ENCODE measurements at regions not wholly inside any gene's neighbourhood (a gene's known extent, or its start where the extent isn't known, plus 50 kb on each side); places are given as distances from the start of the nearest gene placed in this dataset.

GRCh38 chr2:219998107-219998506 lies 370.7 kb downstream of the SLC4A3 start:
- Mint-ChIP-seq H3K9me3 (no peaks in the 10 kb centered on the region), H3K27ac (no peak overlapping the region), H3K36me3 (no peaks in the 10 kb centered on the region), H3K27me3 (no peaks in the 10 kb centered on the region), H3K4me3 (no peak overlapping the region), H3K4me1 (no peaks in the 10 kb centered on the region)
- CTCF ChIA-PET: no interaction called here
- no peak for DNase-seq

GRCh38 chr2:219998714-219999227 lies 371.3 kb downstream of the SLC4A3 start:
- CTCF ChIA-PET: no interaction called here
- H3K9me3 Mint-ChIP-seq: no peaks in the 10 kb centered on the region
- no peak overlapping the region for H3K4me3 Mint-ChIP-seq
- DNase-seq: no peak
- H3K27me3 Mint-ChIP-seq: no peaks in the 10 kb centered on the region
- H3K27ac Mint-ChIP-seq: no peak overlapping the region
- no peaks in the 10 kb centered on the region for H3K4me1 Mint-ChIP-seq
- H3K36me3 Mint-ChIP-seq: no peaks in the 10 kb centered on the region

- no peak for DNase-seq
- Mint-ChIP-seq H3K27me3 (no peaks in the 10 kb centered on the region), H3K4me3 (no peak overlapping the region), H3K27ac (no peak overlapping the region), H3K9me3 (no peaks in the 10 kb centered on the region), H3K36me3 (no peaks in the 10 kb centered on the region), H3K4me1 (no peaks in the 10 kb centered on the region)
- CTCF ChIA-PET: no interaction called here
Measured at GRCh38 chr2:220000080-220000479, 372.6 kb downstream of the SLC4A3 start.

- CTCF ChIA-PET: no interaction called here
- no peak overlapping the region for H3K4me3 Mint-ChIP-seq
- no peaks in the 10 kb centered on the region for H3K4me1 Mint-ChIP-seq
- no peaks in the 10 kb centered on the region for H3K27me3 Mint-ChIP-seq
- H3K27ac Mint-ChIP-seq: no peak overlapping the region
- H3K9me3 Mint-ChIP-seq: no peaks in the 10 kb centered on the region
- no peak for DNase-seq
- H3K36me3 Mint-ChIP-seq: no peaks in the 10 kb centered on the region
Measured at GRCh38 chr2:220000586-220000985, 373.2 kb downstream of the SLC4A3 start.

GRCh38 chr2:220001751-220002150 lies 374.3 kb downstream of the SLC4A3 start:
- no peaks in the 10 kb centered on the region for H3K9me3 Mint-ChIP-seq

GRCh38 chr2:220002251-220002650 lies 374.8 kb downstream of the SLC4A3 start:
- H3K4me1 Mint-ChIP-seq: no peaks in the 10 kb centered on the region
- H3K27ac Mint-ChIP-seq: no peak overlapping the region
- no peaks in the 10 kb centered on the region for H3K36me3 Mint-ChIP-seq
- H3K9me3 Mint-ChIP-seq: no peaks in the 10 kb centered on the region
- CTCF ChIA-PET: no interaction called here
- no peak overlapping the region for H3K4me3 Mint-ChIP-seq
- no peak for DNase-seq
- no peaks in the 10 kb centered on the region for H3K27me3 Mint-ChIP-seq

More at GRCh38 chr2:220001751-220002150, 374.3 kb downstream of the SLC4A3 start:
- H3K36me3 Mint-ChIP-seq: no peaks in the 10 kb centered on the region
- CTCF ChIA-PET: no interaction called here
- DNase-seq: no peak
- H3K27ac Mint-ChIP-seq: no peak overlapping the region
- H3K27me3 Mint-ChIP-seq: no peaks in the 10 kb centered on the region
- H3K4me1 Mint-ChIP-seq: no peaks in the 10 kb centered on the region
- H3K4me3 Mint-ChIP-seq: no peak overlapping the region

GRCh38 chr2:220002699-220003098 lies 375.3 kb downstream of the SLC4A3 start:
- Mint-ChIP-seq H3K9me3 (no peaks in the 10 kb centered on the region), H3K36me3 (no peaks in the 10 kb centered on the region), H3K27ac (no peak overlapping the region), H3K4me3 (no peak overlapping the region), H3K4me1 (no peaks in the 10 kb centered on the region), H3K27me3 (no peaks in the 10 kb centered on the region)
- CTCF ChIA-PET: no interaction called here
- no peak for DNase-seq

- H3K9me3 Mint-ChIP-seq: no peaks in the 10 kb centered on the region
- H3K4me3 Mint-ChIP-seq: no peak overlapping the region
- H3K4me1 Mint-ChIP-seq: no peaks in the 10 kb centered on the region
- H3K27ac Mint-ChIP-seq: peak overlapping the region; percentile 25
- CTCF ChIA-PET: interaction anchor here (0.9 kb wide), 1 partner anchor 115 kb away, joined by 3 read pairs; no protein-coding TSS in a partner anchor
- H3K36me3 Mint-ChIP-seq: no peaks in the 10 kb centered on the region
- H3K27me3 Mint-ChIP-seq: no peaks in the 10 kb centered on the region
- no peak for DNase-seq
Measured at GRCh38 chr2:220005362-220005761, 377.9 kb downstream of the SLC4A3 start.

GRCh38 chr2:220006152-220006621 lies 378.8 kb downstream of the SLC4A3 start:
- Mint-ChIP-seq H3K27ac (no peak overlapping the region), H3K4me3 (no peak overlapping the region), H3K36me3 (no peaks in the 10 kb centered on the region), H3K9me3 (no peaks in the 10 kb centered on the region), H3K27me3 (no peaks in the 10 kb centered on the region), H3K4me1 (no peaks in the 10 kb centered on the region)
- CTCF ChIA-PET: no interaction called here
- DNase-seq: no peak

- DNase-seq: no peak
Measured at GRCh38 chr2:220011859-220012258, 384.4 kb downstream of the SLC4A3 start.

GRCh38 chr2:220014961-220015360 lies 387.5 kb downstream of the SLC4A3 start:
- no peak overlapping the region for H3K4me3 Mint-ChIP-seq
- H3K9me3 Mint-ChIP-seq: no peaks in the 10 kb centered on the region
- no peaks in the 10 kb centered on the region for H3K27me3 Mint-ChIP-seq
- H3K36me3 Mint-ChIP-seq: no peaks in the 10 kb centered on the region
- no peak overlapping the region for H3K27ac Mint-ChIP-seq
- no peak for DNase-seq
- H3K4me1 Mint-ChIP-seq: no peaks in the 10 kb centered on the region
- CTCF ChIA-PET: no interaction called here

More at GRCh38 chr2:220011859-220012258, 384.4 kb downstream of the SLC4A3 start:
- CTCF ChIA-PET: interaction anchor here (0.7 kb wide), 1 partner anchor 293 kb away, joined by 3 read pairs; no protein-coding TSS in a partner anchor
- Mint-ChIP-seq H3K27me3 (no peaks in the 10 kb centered on the region), H3K4me3 (no peak overlapping the region), H3K9me3 (no peaks in the 10 kb centered on the region), H3K36me3 (no peaks in the 10 kb centered on the region), H3K4me1 (no peaks in the 10 kb centered on the region), H3K27ac (no peak overlapping the region)

GRCh38 chr2:220015576-220015975 lies 388.1 kb downstream of the SLC4A3 start:
- no peak for DNase-seq
- CTCF ChIA-PET: no interaction called here
- H3K4me1 Mint-ChIP-seq: no peaks in the 10 kb centered on the region
- H3K4me3 Mint-ChIP-seq: no peak overlapping the region
- no peaks in the 10 kb centered on the region for H3K9me3 Mint-ChIP-seq
- H3K36me3 Mint-ChIP-seq: no peaks in the 10 kb centered on the region
- no peak overlapping the region for H3K27ac Mint-ChIP-seq
- H3K27me3 Mint-ChIP-seq: no peaks in the 10 kb centered on the region

GRCh38 chr2:220025207-220025606 lies 397.8 kb downstream of the SLC4A3 start:
- Mint-ChIP-seq H3K36me3 (no peaks in the 10 kb centered on the region), H3K9me3 (no peaks in the 10 kb centered on the region), H3K27me3 (no peaks in the 10 kb centered on the region), H3K4me3 (no peak overlapping the region), H3K4me1 (no peaks in the 10 kb centered on the region), H3K27ac (no peak overlapping the region)
- CTCF ChIA-PET: no interaction called here
- no peak for DNase-seq

GRCh38 chr2:220029013-220029412 lies 401.6 kb downstream of the SLC4A3 start:
- no peak overlapping the region for H3K27ac Mint-ChIP-seq
- no peaks in the 10 kb centered on the region for H3K36me3 Mint-ChIP-seq
- DNase-seq: no peak
- no peaks in the 10 kb centered on the region for H3K4me1 Mint-ChIP-seq
- no peaks in the 10 kb centered on the region for H3K9me3 Mint-ChIP-seq
- H3K27me3 Mint-ChIP-seq: no peaks in the 10 kb centered on the region
- CTCF ChIA-PET: no interaction called here
- no peak overlapping the region for H3K4me3 Mint-ChIP-seq

- no peaks in the 10 kb centered on the region for H3K27me3 Mint-ChIP-seq
- no peaks in the 10 kb centered on the region for H3K36me3 Mint-ChIP-seq
- H3K4me3 Mint-ChIP-seq: no peak overlapping the region
- H3K27ac Mint-ChIP-seq: no peak overlapping the region
- DNase-seq: no peak
- CTCF ChIA-PET: no interaction called here
- H3K4me1 Mint-ChIP-seq: no peaks in the 10 kb centered on the region
- H3K9me3 Mint-ChIP-seq: no peaks in the 10 kb centered on the region
Measured at GRCh38 chr2:220033546-220033945, 406.1 kb downstream of the SLC4A3 start.
